Stimulated activated CD4-positive, alpha-beta T cell treated with anti-CD3 and anti-CD28 coated beads, Interleukin-4, amount 100 ng/mL, for 24 hours (primary cell): ENCODE measurements at regions not wholly inside any gene's neighbourhood (a gene's known extent, or its start where the extent isn't known, plus 50 kb on each side); places are given as distances from the start of the nearest gene placed in this dataset.

Experiments used
- DNase-seq: peaks from one replicate; pipeline ENCODE4 v3.0.0-alpha.2; 2020

GRCh38 chr4:36841583-36842326 is 402.8 kb upstream of the NWD2 start:
- DNase-seq = no peak

- DNase-seq = no peak
Observed at GRCh38 chr4:36844448-36844847, 400.1 kb upstream of the NWD2 start.

- no peak for DNase-seq
Observed at GRCh38 chr4:36852856-36853255, 391.7 kb upstream of the NWD2 start.

GRCh38 chr4:36854554-36854953 is 390.0 kb upstream of the NWD2 start:
- DNase-seq = no peak

GRCh38 chr4:36863601-36864000 is 380.9 kb upstream of the NWD2 start:
- DNase-seq = no peak

- DNase-seq = no peak
Observed at GRCh38 chr4:36870121-36870520, 374.4 kb upstream of the NWD2 start.

- no peak for DNase-seq
Observed at GRCh38 chr4:36872679-36873078, 371.9 kb upstream of the NWD2 start.

- DNase-seq = no peak
Observed at GRCh38 chr4:36884151-36884550, 360.4 kb upstream of the NWD2 start.

- DNase-seq = no peak
Observed at GRCh38 chr4:36891971-36892370, 352.6 kb upstream of the NWD2 start.

- DNase-seq = no peak
Observed at GRCh38 chr4:36900446-36900987, 344.0 kb upstream of the NWD2 start.

- DNase-seq = no peak
Observed at GRCh38 chr4:36904823-36905222, 339.7 kb upstream of the NWD2 start.

- DNase-seq = no peak
Observed at GRCh38 chr4:36914106-36914505, 330.4 kb upstream of the NWD2 start.

GRCh38 chr4:36915717-36916116 is 328.8 kb upstream of the NWD2 start:
- DNase-seq = no peak

- no peak for DNase-seq
Observed at GRCh38 chr4:36917413-36917812, 327.1 kb upstream of the NWD2 start.

- no peak for DNase-seq
Observed at GRCh38 chr4:36919721-36920120, 324.8 kb upstream of the NWD2 start.

- DNase-seq = no peak
Observed at GRCh38 chr4:36921476-36922216, 322.9 kb upstream of the NWD2 start.

GRCh38 chr4:36930562-36931111 is 313.9 kb upstream of the NWD2 start:
- no peak for DNase-seq

- no peak for DNase-seq
Observed at GRCh38 chr4:36944232-36944631, 300.3 kb upstream of the NWD2 start.

GRCh38 chr4:36961420-36961819 is 283.1 kb upstream of the NWD2 start:
- DNase-seq = no peak

GRCh38 chr4:36966756-36967460 is 277.6 kb upstream of the NWD2 start:
- DNase-seq = no peak

- DNase-seq = no peak
Observed at GRCh38 chr4:36979533-36979932, 265.0 kb upstream of the NWD2 start.

GRCh38 chr4:36990128-36990872 is 254.2 kb upstream of the NWD2 start:
- DNase-seq = no peak

- DNase-seq = no peak
Observed at GRCh38 chr4:36997727-36998126, 246.8 kb upstream of the NWD2 start.
